ENCODE measurements at regions not wholly inside any gene's neighbourhood (a gene's known extent, or its start where the extent isn't known, plus 50 kb on each side); places are given as distances from the start of the nearest gene placed in this dataset.

- TF ChIP-seq CTCF (IDR thresholded peaks at IDR 0.05) = no peak
- no peak for TF ChIP-seq POLR2A (IDR thresholded peaks at IDR 0.05)
- TF ChIP-seq EP300 (IDR thresholded peaks at IDR 0.05) = no peak
- no peak for TF ChIP-seq POLR2AphosphoS5 (IDR thresholded peaks at IDR 0.05)
Measured at GRCh38 chr4:179071131-179071530, 1628.9 kb upstream of the AGA start.
